ENCODE measurements at regions not wholly inside any gene's neighbourhood (a gene's known extent, or its start where the extent isn't known, plus 50 kb on each side); places are given as distances from the start of the nearest gene placed in this dataset.

DNA sequence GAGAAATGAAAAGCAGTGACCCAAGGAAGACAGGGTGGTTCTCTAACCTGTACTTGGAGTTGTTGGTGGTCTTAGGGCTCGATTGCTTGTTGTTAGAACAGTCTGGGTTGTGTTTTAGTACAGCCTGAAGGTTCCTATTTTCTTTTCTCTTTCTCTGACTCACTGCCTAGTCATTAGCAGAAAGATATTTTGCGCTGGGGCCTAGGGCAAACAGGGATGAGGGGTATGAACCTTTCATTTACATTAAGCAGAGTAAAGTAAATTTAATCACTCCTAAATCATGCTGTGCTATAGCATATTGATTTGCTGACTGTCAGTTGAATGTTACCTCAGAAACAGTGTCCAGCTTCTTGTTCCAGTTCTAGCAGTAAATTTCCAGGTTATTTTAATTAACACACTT, 197.2 kb downstream of the RWDD3 start (continued):
- TF ChIP-seq ZBTB33 (IDR thresholded peaks at IDR 0.05), result no peak

GRCh38 chr1:95435611-95436010, 201.6 kb downstream of the RWDD3 start:
- no peaks in the 10 kb centered on the region for H3K36me3 ChIP-seq (ENCODE audit: control insufficient read depth in 4 of 4, insufficient read depth in 3 of 4, low read depth in 1 of 4, low read length in 3 of 4)
- H3K4me1 ChIP-seq (ENCODE audit: control insufficient read depth in 4 of 4, insufficient read depth in 4 of 4, low read length in 3 of 4), result no peaks in the 10 kb centered on the region
- peaks cover 0 to 8% (median 0%) of the 10 kb centered on the region in 4 donors for H3K27me3 ChIP-seq (ENCODE audit: control insufficient read depth in 4 of 4, insufficient read depth in 4 of 4, low read length in 3 of 4)
- no peak overlapping the region for H3K27ac ChIP-seq (ENCODE audit: low read depth in 1 of 2, low read length in 2 of 2)
- no peak overlapping the region for H3K4me3 ChIP-seq (ENCODE audit: low read depth in 1 of 3, low read length in 3 of 3)
- WGBS, result 80% methylated on average over 3 of the region's 3 CpGs
- H3K9me3 ChIP-seq (ENCODE audit: control insufficient read depth in 4 of 4, low read length in 3 of 4), result no peaks in the 10 kb centered on the region
- TF ChIP-seq MAX (IDR thresholded peaks at IDR 0.05), result no peak
- TF ChIP-seq FOXA1 (IDR thresholded peaks at IDR 0.05), result no peak
- no peak for TF ChIP-seq HNF4G (IDR thresholded peaks at IDR 0.05)
- TF ChIP-seq, protein P1, sequence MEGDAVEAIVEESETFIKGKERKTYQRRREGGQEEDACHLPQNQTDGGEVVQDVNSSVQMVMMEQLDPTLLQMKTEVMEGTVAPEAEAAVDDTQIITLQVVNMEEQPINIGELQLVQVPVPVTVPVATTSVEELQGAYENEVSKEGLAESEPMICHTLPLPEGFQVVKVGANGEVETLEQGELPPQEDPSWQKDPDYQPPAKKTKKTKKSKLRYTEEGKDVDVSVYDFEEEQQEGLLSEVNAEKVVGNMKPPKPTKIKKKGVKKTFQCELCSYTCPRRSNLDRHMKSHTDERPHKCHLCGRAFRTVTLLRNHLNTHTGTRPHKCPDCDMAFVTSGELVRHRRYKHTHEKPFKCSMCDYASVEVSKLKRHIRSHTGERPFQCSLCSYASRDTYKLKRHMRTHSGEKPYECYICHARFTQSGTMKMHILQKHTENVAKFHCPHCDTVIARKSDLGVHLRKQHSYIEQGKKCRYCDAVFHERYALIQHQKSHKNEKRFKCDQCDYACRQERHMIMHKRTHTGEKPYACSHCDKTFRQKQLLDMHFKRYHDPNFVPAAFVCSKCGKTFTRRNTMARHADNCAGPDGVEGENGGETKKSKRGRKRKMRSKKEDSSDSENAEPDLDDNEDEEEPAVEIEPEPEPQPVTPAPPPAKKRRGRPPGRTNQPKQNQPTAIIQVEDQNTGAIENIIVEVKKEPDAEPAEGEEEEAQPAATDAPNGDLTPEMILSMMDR (IDR thresholded peaks at IDR 0.05; ENCODE audit: low read depth, low read length, missing input control), result no peak
- no peak for TF ChIP-seq ZBTB33 (IDR thresholded peaks at IDR 0.05)
- no peak for TF ChIP-seq HNF4A (conservative IDR thresholded peaks at IDR 0.05)
- TF ChIP-seq TAF1 (conservative IDR thresholded peaks at IDR 0.05), result no peak
- TF ChIP-seq SP1 (IDR thresholded peaks at IDR 0.05), result no peak
- no peak for TF ChIP-seq EGR1 (IDR thresholded peaks at IDR 0.05; ENCODE audit: low read depth in 2 of 2)
- TF ChIP-seq RXRA (IDR thresholded peaks at IDR 0.05), result no peak
- no peak for TF ChIP-seq JUND (IDR thresholded peaks at IDR 0.05)
- no peak for TF ChIP-seq ATF3 (IDR thresholded peaks at IDR 0.05)
- no peak for TF ChIP-seq GABPA (IDR thresholded peaks at IDR 0.05 in 1 of 2, conservative IDR thresholded peaks at IDR 0.05 in 1 of 2)
- no peak for TF ChIP-seq YY1 (IDR thresholded peaks at IDR 0.05)
- DNase-seq (ENCODE audit: low spot score), result no peak
- H3K9ac ChIP-seq (ENCODE audit: low read depth in 1 of 2, low read length in 2 of 2), result no peak overlapping the region

- no peak for DNase-seq (ENCODE audit: low spot score)
- Histone ChIP-seq H3K4me3 (ENCODE audit: low read depth in 1 of 3, low read length in 3 of 3) (no peak overlapping the region), H3K9ac (ENCODE audit: low read depth in 1 of 2, low read length in 2 of 2) (no peak overlapping the region), H3K27ac (ENCODE audit: low read depth in 1 of 2, low read length in 2 of 2) (no peak overlapping the region), H3K36me3 (ENCODE audit: control insufficient read depth in 4 of 4, insufficient read depth in 3 of 4, low read depth in 1 of 4, low read length in 3 of 4) (no peaks in the 10 kb centered on the region), H3K27me3 (ENCODE audit: control insufficient read depth in 4 of 4, insufficient read depth in 4 of 4, low read length in 3 of 4) (peaks cover 0 to 8% (median 0%) of the 10 kb centered on the region in 4 donors), H3K9me3 (ENCODE audit: control insufficient read depth in 4 of 4, low read length in 3 of 4) (no peaks in the 10 kb centered on the region), H3K4me1 (ENCODE audit: control insufficient read depth in 4 of 4, insufficient read depth in 4 of 4, low read length in 3 of 4) (no peaks in the 10 kb centered on the region)
- WGBS, result 66% methylated on average over 3 of the region's 3 CpGs
- TF ChIP-seq FOXA2 (IDR thresholded peaks at IDR 0.05) (no peak), ATF3 (IDR thresholded peaks at IDR 0.05) (no peak), FOXA1 (IDR thresholded peaks at IDR 0.05) (no peak), YY1 (IDR thresholded peaks at IDR 0.05) (no peak), HNF4G (IDR thresholded peaks at IDR 0.05) (no peak), EGR1 (IDR thresholded peaks at IDR 0.05; ENCODE audit: low read depth in 2 of 2) (no peak), RXRA (IDR thresholded peaks at IDR 0.05) (no peak), NR2F2 (IDR thresholded peaks at IDR 0.05) (no peak), TAF1 (conservative IDR thresholded peaks at IDR 0.05) (no peak), GABPA (IDR thresholded peaks at IDR 0.05 in 1 of 2, conservative IDR thresholded peaks at IDR 0.05 in 1 of 2) (no peak), RAD21 (IDR thresholded peaks at IDR 0.05) (no peak)
- TF ChIP-seq, protein P2, sequence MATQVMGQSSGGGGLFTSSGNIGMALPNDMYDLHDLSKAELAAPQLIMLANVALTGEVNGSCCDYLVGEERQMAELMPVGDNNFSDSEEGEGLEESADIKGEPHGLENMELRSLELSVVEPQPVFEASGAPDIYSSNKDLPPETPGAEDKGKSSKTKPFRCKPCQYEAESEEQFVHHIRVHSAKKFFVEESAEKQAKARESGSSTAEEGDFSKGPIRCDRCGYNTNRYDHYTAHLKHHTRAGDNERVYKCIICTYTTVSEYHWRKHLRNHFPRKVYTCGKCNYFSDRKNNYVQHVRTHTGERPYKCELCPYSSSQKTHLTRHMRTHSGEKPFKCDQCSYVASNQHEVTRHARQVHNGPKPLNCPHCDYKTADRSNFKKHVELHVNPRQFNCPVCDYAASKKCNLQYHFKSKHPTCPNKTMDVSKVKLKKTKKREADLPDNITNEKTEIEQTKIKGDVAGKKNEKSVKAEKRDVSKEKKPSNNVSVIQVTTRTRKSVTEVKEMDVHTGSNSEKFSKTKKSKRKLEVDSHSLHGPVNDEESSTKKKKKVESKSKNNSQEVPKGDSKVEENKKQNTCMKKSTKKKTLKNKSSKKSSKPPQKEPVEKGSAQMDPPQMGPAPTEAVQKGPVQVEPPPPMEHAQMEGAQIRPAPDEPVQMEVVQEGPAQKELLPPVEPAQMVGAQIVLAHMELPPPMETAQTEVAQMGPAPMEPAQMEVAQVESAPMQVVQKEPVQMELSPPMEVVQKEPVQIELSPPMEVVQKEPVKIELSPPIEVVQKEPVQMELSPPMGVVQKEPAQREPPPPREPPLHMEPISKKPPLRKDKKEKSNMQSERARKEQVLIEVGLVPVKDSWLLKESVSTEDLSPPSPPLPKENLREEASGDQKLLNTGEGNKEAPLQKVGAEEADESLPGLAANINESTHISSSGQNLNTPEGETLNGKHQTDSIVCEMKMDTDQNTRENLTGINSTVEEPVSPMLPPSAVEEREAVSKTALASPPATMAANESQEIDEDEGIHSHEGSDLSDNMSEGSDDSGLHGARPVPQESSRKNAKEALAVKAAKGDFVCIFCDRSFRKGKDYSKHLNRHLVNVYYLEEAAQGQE (IDR thresholded peaks at IDR 0.05), result no peak
- TF ChIP-seq, protein P1 (IDR thresholded peaks at IDR 0.05; ENCODE audit: low read depth, low read length, missing input control), result no peak
Observed at GRCh38 chr1:95437011-95437410, 203.0 kb downstream of the RWDD3 start.

Measured in liver (tissue), 8 donors.